Neuronal stem cell (in vitro differentiated cells): ENCODE measurements at regions not wholly inside any gene's neighbourhood (a gene's known extent, or its start where the extent isn't known, plus 50 kb on each side); places are given as distances from the start of the nearest gene placed in this dataset.

Source experiments
- DNase-seq: peaks from one replicate; pipeline ENCODE4 v3.0.0-alpha.2; 2013; ENCODE audit warnings: low spot score
- H2AFZ ChIP-seq: one replicate; pipeline ENCODE4 v1.6.1; 2013; ENCODE audit warnings: mild to moderate bottlenecking, low read length, inconsistent platforms
- H2AK5ac ChIP-seq: 2 replicates; pipeline ENCODE4 v1.6.1; 2013; ENCODE audit warnings: low read depth, mild to moderate bottlenecking, inconsistent platforms, low read length, moderate library complexity, mixed read lengths
- H2BK120ac ChIP-seq: 2 replicates; pipeline ENCODE4 v1.6.1; 2013; ENCODE audit warnings: low read depth, mild to moderate bottlenecking, inconsistent platforms, low read length, moderate library complexity, mixed read lengths
- H2BK12ac ChIP-seq: one replicate; pipeline ENCODE4 v1.6.1; 2013; ENCODE audit warnings: low read length, inconsistent platforms
- H2BK15ac ChIP-seq: 2 replicates; pipeline ENCODE4 v1.6.1; 2013; ENCODE audit warnings: mild to moderate bottlenecking, low read length, inconsistent platforms, mixed read lengths
- H2BK5ac ChIP-seq: one replicate; pipeline ENCODE4 v1.6.1; 2013; ENCODE audit warnings: inconsistent platforms, mild to moderate bottlenecking, low read length, moderate library complexity
- H3K14ac ChIP-seq: one replicate; pipeline ENCODE4 v1.6.1; 2013; ENCODE audit warnings: low read length, inconsistent platforms
- H3K18ac ChIP-seq: 2 replicates; pipeline ENCODE4 v1.6.1; 2013; ENCODE audit warnings: low read length, inconsistent platforms
- H3K23ac ChIP-seq: 2 replicates; pipeline ENCODE4 v1.6.1; 2013; ENCODE audit warnings: low read depth, mild to moderate bottlenecking, mixed read lengths, low read length, inconsistent platforms; ENCODE audit not compliant: poor library complexity
- H3K27ac ChIP-seq: replicated peaks from 3 replicates; pipeline ENCODE4 v1.5.1; 2013; ENCODE audit warnings: low read length, inconsistent platforms
- H3K27me3 ChIP-seq, 3 experiments: 2 replicates each; pipeline ENCODE4 v1.6.1; 2013; ENCODE audit warnings: low read length in 3 of 3, mild to moderate bottlenecking in 2 of 3, inconsistent platforms in 1 of 3, low read depth in 1 of 3, mixed read lengths in 1 of 3, moderate library complexity in 1 of 3; ENCODE audit not compliant: control insufficient read depth in 3 of 3, insufficient read depth in 3 of 3
- H3K36me3 ChIP-seq, 2 donors: replicated peaks in 1 of 2; 2 replicates each; pipeline ENCODE4 v1.6.1; 2013; ENCODE audit warnings: low read length in 2 of 2; ENCODE audit not compliant: control insufficient read depth in 2 of 2, insufficient read depth in 2 of 2
- H3K4ac ChIP-seq: 2 replicates; pipeline ENCODE4 v1.6.1; 2013; ENCODE audit warnings: inconsistent platforms, mild to moderate bottlenecking, low read length, moderate library complexity
- H3K4me1 ChIP-seq, 2 donors: 1 replicate in 1 of 2; 2 replicates in 1 of 2; pipeline ENCODE4 v1.6.1; 2013; ENCODE audit warnings: low read length in 2 of 2, low read depth in 1 of 2; ENCODE audit not compliant: control insufficient read depth in 2 of 2, insufficient read depth in 1 of 2
- H3K4me2 ChIP-seq: one replicate; pipeline ENCODE4 v1.6.1; 2013; ENCODE audit warnings: mild to moderate bottlenecking, low read length, inconsistent platforms; ENCODE audit not compliant: insufficient read depth, poor library complexity, severe bottlenecking
- H3K4me3 ChIP-seq, 2 donors: 2 replicates each; pipeline ENCODE4 v1.5.1; 2013; ENCODE audit warnings: low read length in 2 of 2, mild to moderate bottlenecking in 2 of 2, inconsistent platforms in 1 of 2, moderate library complexity in 1 of 2
- H3K79me1 ChIP-seq: one replicate; pipeline ENCODE4 v1.6.1; 2013; ENCODE audit warnings: low read depth, mild to moderate bottlenecking, inconsistent platforms, low read length, moderate library complexity
- H3K9ac ChIP-seq: one replicate; pipeline ENCODE4 v1.6.1; 2013; ENCODE audit warnings: mild to moderate bottlenecking, low read depth, low read length, inconsistent platforms; ENCODE audit not compliant: poor library complexity
- H3K9me3 ChIP-seq, 2 donors: replicated peaks in 1 of 2; 2 replicates each; pipeline versions ENCODE3 to v1.6.1; 2013; ENCODE audit warnings: low read length in 2 of 2, mild to moderate bottlenecking in 2 of 2, inconsistent platforms in 1 of 2, low read depth in 1 of 2, mixed read lengths in 1 of 2, moderate library complexity in 1 of 2; ENCODE audit not compliant: control insufficient read depth in 2 of 2, insufficient read depth in 1 of 2
- H4K8ac ChIP-seq: one replicate; pipeline ENCODE4 v1.6.1; 2013; ENCODE audit warnings: low read depth, mild to moderate bottlenecking, inconsistent platforms, low read length, moderate library complexity
- H4K91ac ChIP-seq: one replicate; pipeline ENCODE4 v1.6.1; 2013; ENCODE audit warnings: low read length, low read depth, mild to moderate bottlenecking, inconsistent platforms; ENCODE audit not compliant: poor library complexity
- WGBS, 2 donors: extraction: QIAGEN DNeasy Blood & Tissue Kit; methylation state at CpG; one replicate each; pipeline ENCODE4 v1.1.7; 2013; ENCODE audit warnings: missing lambda C conversion rate in 2 of 2, mixed read lengths in 1 of 2; ENCODE audit not compliant: insufficient read length in 2 of 2, insufficient replicate concordance in 1 of 2; ENCODE audit errors: extremely low coverage in 2 of 2; 5-methylcytosine and 5-hydroxymethylcytosine counted together

GRCh38 chr5:170169996-170170395, 62.8 kb upstream of the C5orf58 start:
- Histone ChIP-seq H3K9ac (no peak overlapping the region), H3K9me3 (no peaks in the 10 kb centered on the region), H2BK120ac (no peak overlapping the region), H3K14ac (no peak overlapping the region), H4K8ac (no peak overlapping the region), H4K91ac (no peak overlapping the region), H3K4me2 (no peak overlapping the region), H2BK15ac (no peak overlapping the region), H3K23ac (no peak overlapping the region), H2BK12ac (no peak overlapping the region), H3K4ac (no peak overlapping the region), H3K4me3 (no peak overlapping the region), H3K79me1 (no peaks in the 10 kb centered on the region), H3K36me3 (no peaks in the 10 kb centered on the region), H2BK5ac (no peak overlapping the region), H3K27ac (no peak overlapping the region), H2AK5ac (no peak overlapping the region), H2AFZ (no peak overlapping the region), H3K4me1 (peaks cover 0 to 1% of the 10 kb centered on the region in 2 donors), H3K27me3 (no peaks in the 10 kb centered on the region), H3K18ac (no peak overlapping the region)
- no CpG with 5 or more reads among the region's 4 CpGs for WGBS, 2 donors
- DNase-seq, result no peak

GRCh38 chr5:170171811-170172210, 61.0 kb upstream of the C5orf58 start:
- no peak overlapping the region for H2BK120ac ChIP-seq
- H3K27me3 ChIP-seq, result no peaks in the 10 kb centered on the region
- no peak overlapping the region for H3K4ac ChIP-seq
- H3K36me3 ChIP-seq, result no peaks in the 10 kb centered on the region
- H3K4me3 ChIP-seq, result peak overlapping the region in 1 of 2 donors; percentile 18
- peak overlapping the region; percentile 59 for H3K14ac ChIP-seq
- H3K79me1 ChIP-seq, result no peaks in the 10 kb centered on the region
- H4K91ac ChIP-seq, result no peak overlapping the region
- H3K9me3 ChIP-seq, result no peaks in the 10 kb centered on the region
- no peak overlapping the region for H3K9ac ChIP-seq
- no peak for DNase-seq
- H3K27ac ChIP-seq, result no peak overlapping the region
- no peak overlapping the region for H3K4me2 ChIP-seq
- H2AFZ ChIP-seq, result no peak overlapping the region
- H2AK5ac ChIP-seq, result no peak overlapping the region
- H3K18ac ChIP-seq, result peak overlapping the region; percentile 11
- H2BK5ac ChIP-seq, result no peak overlapping the region
- no peak overlapping the region for H3K23ac ChIP-seq
- H2BK15ac ChIP-seq, result no peak overlapping the region
- peaks cover 0 to 1% of the 10 kb centered on the region in 2 donors for H3K4me1 ChIP-seq
- WGBS, 2 donors, result no CpG with 5 or more reads among the region's 4 CpGs
- no peak overlapping the region for H4K8ac ChIP-seq
- no peak overlapping the region for H2BK12ac ChIP-seq

- Histone ChIP-seq H3K4me3 (no peak overlapping the region), H3K27me3 (no peaks in the 10 kb centered on the region), H2AK5ac (no peak overlapping the region), H3K18ac (no peak overlapping the region), H3K79me1 (no peaks in the 10 kb centered on the region), H3K4me2 (no peak overlapping the region), H2BK5ac (no peak overlapping the region), H2BK15ac (no peak overlapping the region), H3K4me1 (peaks cover 0 to 1% of the 10 kb centered on the region in 2 donors), H4K8ac (no peak overlapping the region), H2BK120ac (no peak overlapping the region), H4K91ac (no peak overlapping the region), H3K23ac (no peak overlapping the region), H3K9ac (no peak overlapping the region), H2BK12ac (no peak overlapping the region), H3K4ac (no peak overlapping the region), H3K14ac (no peak overlapping the region), H3K36me3 (no peaks in the 10 kb centered on the region), H3K27ac (no peak overlapping the region), H2AFZ (no peak overlapping the region), H3K9me3 (no peaks in the 10 kb centered on the region)
- WGBS, 2 donors, result no CpG with 5 or more reads among the region's 4 CpGs
- DNase-seq, result no peak
Measured at GRCh38 chr5:170173227-170173626, 59.6 kb upstream of the C5orf58 start.

GRCh38 chr5:170173647-170174046, 59.1 kb upstream of the C5orf58 start:
- H4K8ac ChIP-seq, result no peak overlapping the region
- H3K14ac ChIP-seq, result no peak overlapping the region
- no peak overlapping the region for H3K4ac ChIP-seq
- no peak overlapping the region for H4K91ac ChIP-seq
- no peak overlapping the region for H2AFZ ChIP-seq
- no peak overlapping the region for H3K27ac ChIP-seq
- H3K27me3 ChIP-seq, result no peaks in the 10 kb centered on the region
- peaks cover 0 to 1% of the 10 kb centered on the region in 2 donors for H3K4me1 ChIP-seq
- no peak overlapping the region for H2AK5ac ChIP-seq
- H3K36me3 ChIP-seq, result no peaks in the 10 kb centered on the region
- no peak overlapping the region for H2BK5ac ChIP-seq
- H3K9me3 ChIP-seq, result no peaks in the 10 kb centered on the region
- no peak overlapping the region for H2BK15ac ChIP-seq
- WGBS, 2 donors, result no CpG with 5 or more reads among the region's 5 CpGs
- no peak overlapping the region for H3K9ac ChIP-seq
- H3K79me1 ChIP-seq, result no peaks in the 10 kb centered on the region
- no peak overlapping the region for H3K4me2 ChIP-seq
- H2BK12ac ChIP-seq, result no peak overlapping the region
- no peak overlapping the region for H3K18ac ChIP-seq
- no peak overlapping the region for H3K23ac ChIP-seq
- no peak for DNase-seq
- H2BK120ac ChIP-seq, result no peak overlapping the region
- no peak overlapping the region for H3K4me3 ChIP-seq
